H9 (cell line): ENCODE measurements at regions not wholly inside any gene's neighbourhood (a gene's known extent, or its start where the extent isn't known, plus 50 kb on each side); places are given as distances from the start of the nearest gene placed in this dataset.

ENCODE experiments used
- DNase-seq: peaks from one replicate; pipeline ENCODE4 v3.0.0-alpha.2; 2017
- H2AFZ ChIP-seq: one replicate; pipeline ENCODE4 v1.6.1; 2013; ENCODE audit warnings: mild to moderate bottlenecking, low read length, control low read depth, moderate library complexity
- H2AK5ac ChIP-seq: 2 replicates; pipeline ENCODE4 v1.6.1; 2013; ENCODE audit warnings: low read length, control low read depth, mixed read lengths; ENCODE audit not compliant: insufficient read length
- H2BK120ac ChIP-seq: one replicate; pipeline ENCODE4 v1.6.1; 2013; ENCODE audit warnings: low read depth, mild to moderate bottlenecking, low read length, control low read depth, inconsistent platforms; ENCODE audit not compliant: poor library complexity, severe bottlenecking
- H2BK12ac ChIP-seq: 2 replicates; pipeline ENCODE4 v1.6.1; 2013; ENCODE audit warnings: low read length, control low read depth, mixed read lengths, low read depth; ENCODE audit not compliant: insufficient read length
- H2BK15ac ChIP-seq: 2 replicates; pipeline ENCODE4 v1.6.1; 2013; ENCODE audit warnings: low read depth, low read length, control low read depth
- H2BK20ac ChIP-seq: one replicate; pipeline ENCODE4 v1.6.1; 2013; ENCODE audit warnings: low read depth, mild to moderate bottlenecking, low read length, control low read depth, inconsistent platforms; ENCODE audit not compliant: poor library complexity, severe bottlenecking
- H2BK5ac ChIP-seq: 2 replicates; pipeline ENCODE4 v1.6.1; 2013; ENCODE audit warnings: low read length, control low read depth, mixed read lengths; ENCODE audit not compliant: insufficient read length
- H3K14ac ChIP-seq: 2 replicates; pipeline ENCODE4 v1.6.1; 2013; ENCODE audit warnings: low read length, control low read depth; ENCODE audit not compliant: insufficient read depth
- H3K18ac ChIP-seq: 2 replicates; pipeline ENCODE4 v1.6.1; 2013; ENCODE audit warnings: low read depth, mild to moderate bottlenecking, mixed read lengths, low read length, control low read depth; ENCODE audit not compliant: insufficient read length
- H3K23ac ChIP-seq: 2 replicates; pipeline ENCODE4 v1.6.1; 2013; ENCODE audit warnings: low read length, control low read depth, mixed read lengths, low read depth; ENCODE audit not compliant: insufficient read length
- H3K23me2 ChIP-seq: 2 replicates; pipeline ENCODE4 v1.6.1; 2013; ENCODE audit warnings: low read depth, mild to moderate bottlenecking, mixed read lengths, low read length, control low read depth; ENCODE audit not compliant: insufficient read length, poor library complexity, severe bottlenecking
- H3K27ac ChIP-seq: 2 replicates; pipeline ENCODE4 v1.5.1; 2013; ENCODE audit warnings: low read length, control low read depth, mixed read lengths, low read depth; ENCODE audit not compliant: insufficient read length
- H3K27me3 ChIP-seq: 2 replicates; pipeline ENCODE4 v1.6.1; 2013; ENCODE audit warnings: low read length, control low read depth, inconsistent platforms; ENCODE audit not compliant: insufficient read depth
- H3K4ac ChIP-seq: 2 replicates; pipeline ENCODE4 v1.6.1; 2013; ENCODE audit warnings: low read depth, mild to moderate bottlenecking, control low read depth, inconsistent platforms, low read length, moderate library complexity
- H3K4me1 ChIP-seq: 2 replicates; pipeline ENCODE4 v1.6.1; 2013; ENCODE audit warnings: low read length, control low read depth, inconsistent platforms; ENCODE audit not compliant: insufficient read depth
- H3K4me2 ChIP-seq: 2 replicates; pipeline ENCODE4 v1.6.1; 2013; ENCODE audit warnings: low read length, control low read depth, mixed read lengths; ENCODE audit not compliant: insufficient read length, insufficient read depth
- H3K56ac ChIP-seq: 2 replicates; pipeline ENCODE4 v1.6.1; 2013; ENCODE audit warnings: low read depth, mild to moderate bottlenecking, mixed read lengths, low read length, control low read depth; ENCODE audit not compliant: insufficient read length
- H3K79me1 ChIP-seq: 2 replicates; pipeline ENCODE4 v1.6.1; 2013; ENCODE audit warnings: low read depth, mild to moderate bottlenecking, moderate library complexity, low read length, control low read depth, inconsistent platforms; ENCODE audit not compliant: insufficient read depth, poor library complexity, severe bottlenecking
- H3K79me2 ChIP-seq: 2 replicates; pipeline ENCODE4 v1.6.1; 2013; ENCODE audit warnings: low read length, control low read depth, inconsistent platforms; ENCODE audit not compliant: insufficient read depth
- H3K9ac ChIP-seq: 2 replicates; pipeline ENCODE4 v1.6.1; 2013; ENCODE audit warnings: low read length, control low read depth, mixed read lengths; ENCODE audit not compliant: insufficient read length; ENCODE audit errors: extremely low read depth
- H3K9me3 ChIP-seq: one replicate; pipeline ENCODE4 v1.6.1; 2013; ENCODE audit warnings: low read depth, low read length, inconsistent platforms; ENCODE audit not compliant: control insufficient read depth
- H3T11ph ChIP-seq: one replicate; pipeline ENCODE4 v1.6.1; 2013; ENCODE audit warnings: mild to moderate bottlenecking, low read length, control low read depth, inconsistent platforms
- H4K20me1 ChIP-seq: one replicate; pipeline ENCODE4 v1.6.1; 2013; ENCODE audit not compliant: control insufficient read depth, insufficient read length, insufficient read depth
- H4K5ac ChIP-seq: 2 replicates; pipeline ENCODE4 v1.6.1; 2013; ENCODE audit warnings: low read depth, mild to moderate bottlenecking, mixed read lengths, low read length, control low read depth; ENCODE audit not compliant: insufficient read length
- H4K8ac ChIP-seq: replicated peaks from 2 replicates; pipeline ENCODE4 v1.6.1; 2013; ENCODE audit warnings: low read length, control low read depth, mixed read lengths, low read depth; ENCODE audit not compliant: insufficient read length
- H4K91ac ChIP-seq: 2 replicates; pipeline ENCODE4 v1.6.1; 2013; ENCODE audit warnings: low read depth, mild to moderate bottlenecking, moderate library complexity, mixed read lengths, low read length, control low read depth; ENCODE audit not compliant: insufficient read length
- H3K27ac Mint-ChIP-seq, 3 experiments: 2 replicates in 2 of 3; 3 replicates in 1 of 3; pipeline ENCODE4 v1.8.0; 2020 to 2021; ENCODE audit warnings: mixed read lengths in 3 of 3, mild to moderate bottlenecking in 1 of 3, moderate library complexity in 1 of 3
- H3K27me3 Mint-ChIP-seq: 2 replicates; pipeline ENCODE4 v1.8.0; 2021; ENCODE audit warnings: low read depth, mild to moderate bottlenecking, moderate library complexity, mixed read lengths
- H3K36me3 Mint-ChIP-seq, 3 experiments: 2 replicates in 2 of 3; 3 replicates in 1 of 3; pipeline ENCODE4 v1.8.0; 2020 to 2021; ENCODE audit warnings: low read depth in 3 of 3, mixed read lengths in 3 of 3; ENCODE audit not compliant: insufficient read depth in 1 of 3
- H3K4me1 Mint-ChIP-seq, 2 experiments: 2 replicates each; pipeline ENCODE4 v1.8.0; 2020; ENCODE audit warnings: mixed read lengths in 2 of 2
- H3K4me3 Mint-ChIP-seq, 2 experiments: 2 replicates in 1 of 2; 3 replicates in 1 of 2; pipeline ENCODE4 v1.8.0; 2020 to 2021; ENCODE audit warnings: mild to moderate bottlenecking in 2 of 2, mixed read lengths in 2 of 2, moderate library complexity in 1 of 2
- H3K9me3 Mint-ChIP-seq, 2 experiments: 2 replicates in 1 of 2; 3 replicates in 1 of 2; pipeline ENCODE4 v1.8.0; 2020; ENCODE audit warnings: mild to moderate bottlenecking in 2 of 2, mixed read lengths in 2 of 2, moderate library complexity in 1 of 2
- WGBS: extraction: QIAGEN DNeasy Blood & Tissue Kit; methylation state at CpG from one replicate; pipeline ENCODE4 v1.1.7; 2013; ENCODE audit warnings: missing lambda C conversion rate, low lambda C conversion rate, mixed read lengths; ENCODE audit not compliant: insufficient read length; ENCODE audit errors: extremely low coverage; 5-methylcytosine and 5-hydroxymethylcytosine counted together
- TF ChIP-seq, protein P1 (sequence below): fragments of 200-600 bp; sonication (generic); conservative IDR thresholded peaks from 3 replicates; pipeline ENCODE4 v1.8.0; 2021; ENCODE audit warnings: antibody characterized with exemption, mild to moderate bottlenecking

DNA sequence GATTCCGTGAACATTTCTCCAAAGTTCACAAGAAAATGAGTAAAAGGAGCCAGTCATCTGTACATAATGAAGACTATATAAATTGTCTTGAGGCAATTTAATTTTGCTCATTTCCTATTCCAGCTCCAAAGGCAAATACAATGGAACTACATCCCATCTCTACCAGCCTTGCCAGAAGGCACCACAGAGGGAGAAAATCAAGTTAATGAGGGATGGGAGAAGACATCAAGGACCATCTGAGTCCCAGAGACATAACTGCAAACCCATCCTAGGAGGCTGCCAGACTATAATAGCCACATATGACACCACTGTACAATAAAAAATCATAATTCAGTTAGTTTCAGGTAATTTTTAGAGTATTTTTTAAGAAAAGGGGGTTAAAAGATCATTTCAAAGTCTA lies 136.3 kb upstream of the RGMB start:
- peaks cover 2% of the 10 kb centered on the region; the same call in 1 of the 2 replicates for H3K4me1 ChIP-seq
- peaks cover 33 to 34% of the 10 kb centered on the region in 2 experiments for H3K4me1 Mint-ChIP-seq
- H3K18ac ChIP-seq = no peak overlapping the region
- H4K5ac ChIP-seq = no peak overlapping the region
- no peak overlapping the region for H3K23ac ChIP-seq
- no peaks in the 10 kb centered on the region for H3K79me2 ChIP-seq
- no peak overlapping the region for H3K56ac ChIP-seq
- H2BK15ac ChIP-seq = no peak overlapping the region
- H2BK20ac ChIP-seq = no peak overlapping the region
- H3K4me3 Mint-ChIP-seq = no peak overlapping the region
- no peaks in the 10 kb centered on the region for H3K9me3 ChIP-seq
- H3K9ac ChIP-seq = no peak overlapping the region
- H2BK5ac ChIP-seq = no peak overlapping the region
- DNase-seq = no peak
- H3K9me3 Mint-ChIP-seq = no peaks in the 10 kb centered on the region
- TF ChIP-seq, protein P1, sequence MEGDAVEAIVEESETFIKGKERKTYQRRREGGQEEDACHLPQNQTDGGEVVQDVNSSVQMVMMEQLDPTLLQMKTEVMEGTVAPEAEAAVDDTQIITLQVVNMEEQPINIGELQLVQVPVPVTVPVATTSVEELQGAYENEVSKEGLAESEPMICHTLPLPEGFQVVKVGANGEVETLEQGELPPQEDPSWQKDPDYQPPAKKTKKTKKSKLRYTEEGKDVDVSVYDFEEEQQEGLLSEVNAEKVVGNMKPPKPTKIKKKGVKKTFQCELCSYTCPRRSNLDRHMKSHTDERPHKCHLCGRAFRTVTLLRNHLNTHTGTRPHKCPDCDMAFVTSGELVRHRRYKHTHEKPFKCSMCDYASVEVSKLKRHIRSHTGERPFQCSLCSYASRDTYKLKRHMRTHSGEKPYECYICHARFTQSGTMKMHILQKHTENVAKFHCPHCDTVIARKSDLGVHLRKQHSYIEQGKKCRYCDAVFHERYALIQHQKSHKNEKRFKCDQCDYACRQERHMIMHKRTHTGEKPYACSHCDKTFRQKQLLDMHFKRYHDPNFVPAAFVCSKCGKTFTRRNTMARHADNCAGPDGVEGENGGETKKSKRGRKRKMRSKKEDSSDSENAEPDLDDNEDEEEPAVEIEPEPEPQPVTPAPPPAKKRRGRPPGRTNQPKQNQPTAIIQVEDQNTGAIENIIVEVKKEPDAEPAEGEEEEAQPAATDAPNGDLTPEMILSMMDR = no peak
- no peaks in the 10 kb centered on the region for H3K27me3 Mint-ChIP-seq
- H3K4me2 ChIP-seq = no peak overlapping the region
- no peaks in the 10 kb centered on the region for H3K27me3 ChIP-seq
- H2BK12ac ChIP-seq = no peak overlapping the region
- H2BK120ac ChIP-seq = no peak overlapping the region
- H3K79me1 ChIP-seq = no peaks in the 10 kb centered on the region
- H3T11ph ChIP-seq = no peak overlapping the region
- no peak overlapping the region for H3K14ac ChIP-seq
- no peak overlapping the region for H2AK5ac ChIP-seq
- H2AFZ ChIP-seq = no peak overlapping the region
- no CpG with 5 or more reads among the region's 1 CpG for WGBS
- H4K8ac ChIP-seq = no peak overlapping the region
- no peak overlapping the region for H3K27ac ChIP-seq
- no peak overlapping the region for H4K91ac ChIP-seq
- no peak overlapping the region for H3K27ac Mint-ChIP-seq
- no peak overlapping the region for H3K4ac ChIP-seq
- no peaks in the 10 kb centered on the region for H4K20me1 ChIP-seq
- H3K23me2 ChIP-seq = no peaks in the 10 kb centered on the region
- no peaks in the 10 kb centered on the region for H3K36me3 Mint-ChIP-seq
